GM20431 (cell line): ENCODE measurements at regions not wholly inside any gene's neighbourhood (a gene's known extent, or its start where the extent isn't known, plus 50 kb on each side); places are given as distances from the start of the nearest gene placed in this dataset.

Experiments used
- in situ Hi-C: fragments of 300-500 bp; cut with MseI, MboI; formaldehyde crosslinking; loops from one replicate; pipeline ENCODE4 v1.15.0; 2020; ENCODE audit warnings: low sequenced_read_pairs; ENCODE audit not compliant: unreplicated experiment

GRCh38 chr15:31977812-31978661 is 52.3 kb upstream of the CHRNA7 start:
- in situ Hi-C loops, result no loop called here
